GM21529 (cell line): ENCODE measurements at regions not wholly inside any gene's neighbourhood (a gene's known extent, or its start where the extent isn't known, plus 50 kb on each side); places are given as distances from the start of the nearest gene placed in this dataset.
"Not testable (repeated sequence)": the region's sequence is repeated elsewhere in the genome, so short reads cannot be mapped to it uniquely, and the experiment has no call there.

Source experiments
- ATAC-seq: cut with Tn5 transposase; IDR thresholded peaks from one replicate; pipeline ENCODE4 v1.9.1; 2021; ENCODE audit not compliant: unreplicated experiment

DNA sequence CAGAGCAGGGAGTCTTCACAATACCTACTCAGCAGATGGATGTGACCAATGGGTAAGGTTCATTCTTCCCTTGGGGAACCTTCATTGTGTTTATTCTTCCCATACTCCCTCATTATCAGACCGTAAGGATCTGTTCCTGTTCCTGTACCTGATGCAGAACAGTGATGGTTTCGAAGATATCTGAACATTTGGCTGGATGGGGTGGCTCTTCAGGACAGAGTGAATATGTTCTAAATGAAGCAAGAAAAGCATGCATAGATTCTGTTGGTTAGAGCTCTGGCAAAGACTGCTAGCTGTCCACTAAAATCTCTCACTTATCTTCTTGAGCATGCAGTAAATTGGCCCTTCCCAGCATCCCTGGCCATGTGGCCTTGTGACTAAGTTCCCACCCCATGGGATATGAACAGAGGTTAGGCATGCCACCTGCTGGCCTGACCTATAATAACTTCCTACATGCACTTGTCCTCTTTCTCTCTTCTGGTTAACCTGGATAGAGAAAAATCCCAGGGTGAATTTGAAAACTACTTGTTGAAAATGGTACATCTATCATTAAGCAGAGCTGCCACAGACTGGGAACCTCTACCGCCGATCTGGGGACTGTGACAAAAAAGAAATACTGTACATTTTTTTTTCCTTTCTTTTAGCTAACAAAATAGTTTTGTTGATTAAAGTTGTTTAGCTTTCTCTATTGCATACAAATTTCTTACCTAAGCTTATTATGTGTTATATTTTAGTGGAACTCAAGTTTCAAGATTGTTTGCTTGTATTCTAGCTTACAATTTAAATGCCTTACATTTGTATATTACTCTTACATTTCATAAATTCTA lies 60.0 kb upstream of the BANK1 start:
- ATAC-seq: peak; percentile 97

GRCh38 chr4:101727238-101727637 lies 63.3 kb upstream of the BANK1 start:
- no peak for ATAC-seq

DNA sequence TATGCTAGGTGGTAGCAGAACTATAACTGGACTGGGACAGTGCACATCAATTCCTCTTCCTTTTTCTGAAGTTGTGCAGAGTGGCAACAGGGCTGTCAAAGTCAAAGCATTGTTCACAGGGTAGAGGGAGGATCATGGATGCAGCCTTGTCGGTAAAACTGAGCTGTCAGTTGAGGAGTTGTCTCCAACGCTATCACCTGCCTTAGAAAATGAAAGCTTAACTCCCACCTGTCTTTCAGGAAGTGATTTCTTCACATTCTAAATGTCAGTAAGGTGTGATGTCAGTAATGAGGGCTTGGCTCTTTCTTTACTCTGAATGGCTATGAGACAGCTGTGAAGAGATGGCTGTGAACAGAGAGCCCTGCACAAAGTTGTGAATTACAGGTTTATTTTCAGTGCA lies 66.4 kb upstream of the BANK1 start:
- no peak for ATAC-seq

GRCh38 chr4:101718810-101719209 lies 71.7 kb upstream of the BANK1 start:
- no peak for ATAC-seq

DNA sequence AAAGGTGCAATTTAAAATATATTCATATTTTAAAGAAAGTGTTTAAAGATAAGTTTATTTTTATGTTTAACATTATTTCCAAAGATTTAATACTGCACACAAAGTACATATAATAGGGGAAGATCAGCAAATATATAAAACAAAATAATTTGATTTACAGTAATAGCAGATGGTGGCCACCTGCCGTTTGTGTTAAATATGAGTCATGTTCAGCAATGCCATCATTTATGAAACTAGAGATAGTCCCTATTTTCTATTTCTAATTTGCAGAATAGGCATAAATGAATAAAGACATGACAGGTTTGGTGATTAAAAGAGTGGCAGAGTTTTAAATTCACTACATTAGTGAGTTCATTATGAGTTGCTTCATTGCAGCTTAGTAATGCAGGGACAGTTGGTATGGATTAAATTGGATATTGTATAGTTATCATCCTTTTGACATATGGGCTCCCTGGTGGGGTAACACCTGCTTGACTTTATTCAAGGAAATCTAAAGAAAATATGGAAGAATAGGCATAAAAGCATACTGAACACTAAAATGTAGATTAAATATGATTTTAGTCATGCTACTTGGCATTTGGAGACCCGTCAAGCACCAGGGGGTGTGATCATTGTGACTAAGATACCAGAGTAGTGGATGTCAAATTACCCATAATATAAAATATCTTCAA lies 78.8 kb upstream of the BANK1 start:
- ATAC-seq: no peak

- no peak for ATAC-seq
Measured at GRCh38 chr4:101710806-101711205, 79.7 kb upstream of the BANK1 start.

GRCh38 chr4:101708293-101709039 lies 82.1 kb upstream of the BANK1 start:
- no peak for ATAC-seq

DNA sequence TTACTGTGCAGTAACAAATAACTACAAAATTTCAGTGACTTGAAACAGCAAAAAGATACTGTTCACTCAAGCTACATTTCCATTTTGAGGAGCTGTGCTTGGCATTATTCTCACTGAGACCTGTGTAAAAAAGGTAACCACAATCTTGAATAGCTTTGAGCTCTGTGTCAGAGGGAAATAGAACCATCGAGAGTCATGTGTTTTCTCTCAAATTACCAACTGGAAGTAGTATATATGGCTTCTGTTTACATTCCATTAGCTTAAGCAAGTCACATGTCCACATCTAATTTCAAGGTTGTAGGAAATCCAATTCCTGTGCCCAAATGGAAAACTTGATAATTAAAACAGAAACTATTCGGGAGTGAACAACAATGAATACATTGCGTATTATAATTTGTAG lies 82.9 kb upstream of the BANK1 start:
- no peak for ATAC-seq

GRCh38 chr4:101706535-101707057 lies 83.9 kb upstream of the BANK1 start:
- no peak for ATAC-seq

DNA sequence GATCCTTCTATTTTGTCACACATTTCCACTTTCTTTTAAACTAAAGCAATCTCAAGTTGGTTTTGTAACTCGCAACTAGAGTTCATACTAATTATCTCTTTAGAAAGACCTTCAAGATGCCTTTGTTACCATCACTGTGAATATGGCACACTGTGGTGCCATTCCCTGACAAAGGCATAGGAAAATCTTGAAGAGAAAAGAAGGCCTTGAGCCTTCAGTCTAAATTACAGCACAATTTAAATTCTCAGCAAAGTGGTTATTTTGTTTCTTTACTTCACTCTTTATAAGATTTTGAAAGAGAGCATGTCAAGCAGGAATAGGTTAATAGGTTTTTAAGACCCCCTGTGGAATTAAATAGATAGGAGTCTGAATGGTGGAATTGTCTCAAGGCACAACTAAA lies 89.0 kb upstream of the BANK1 start:
- ATAC-seq: no peak

- ATAC-seq: no peak
Measured at GRCh38 chr4:101699441-101700124, 90.9 kb upstream of the BANK1 start.

DNA sequence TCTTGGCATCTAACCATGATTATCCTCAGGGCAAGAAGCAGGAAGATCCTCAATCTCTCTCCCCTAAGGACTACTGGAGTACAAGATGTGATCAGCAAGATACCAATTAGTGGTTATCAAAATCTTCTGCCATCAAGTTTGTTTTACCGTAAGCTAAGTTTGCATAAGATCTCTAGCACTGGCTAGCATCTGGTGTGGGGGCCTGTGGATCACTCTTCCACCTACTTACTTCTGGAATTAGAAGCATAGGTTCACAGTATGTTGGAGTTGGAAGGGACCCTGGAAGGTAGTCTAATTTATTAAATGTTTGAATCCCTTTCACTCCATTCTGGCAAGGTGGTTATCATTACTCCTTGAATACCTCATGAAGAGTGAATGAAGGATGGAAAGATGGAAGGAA lies 93.3 kb upstream of the BANK1 start:
- no peak for ATAC-seq

GRCh38 chr4:101696276-101697010 lies 94.1 kb upstream of the BANK1 start:
- ATAC-seq: no peak

DNA sequence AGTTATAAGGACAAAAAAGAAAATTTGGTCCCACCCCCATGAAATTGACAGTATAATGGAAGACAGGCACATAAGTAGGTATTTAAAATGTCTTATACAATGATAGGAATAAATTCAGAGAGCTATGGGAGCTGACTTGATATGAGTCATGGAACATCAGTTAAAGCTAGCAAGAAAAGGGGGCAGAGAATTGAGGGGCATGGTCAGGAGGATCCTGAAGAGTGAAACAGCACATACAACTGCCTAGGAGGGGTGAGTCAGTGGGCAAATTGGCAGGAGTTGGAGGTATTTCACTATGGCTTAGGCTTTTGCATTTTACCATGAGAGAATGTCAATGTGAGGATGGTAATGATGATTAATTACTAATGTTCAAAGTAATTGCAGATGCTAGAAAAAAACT lies 95.4 kb upstream of the BANK1 start:
- ATAC-seq: no peak

- not testable (repeated sequence) for ATAC-seq
Measured at GRCh38 chr4:101694403-101694802, 96.1 kb upstream of the BANK1 start.

- peak; percentile 73 for ATAC-seq
Measured at GRCh38 chr4:101693842-101694398, 96.6 kb upstream of the BANK1 start.

DNA sequence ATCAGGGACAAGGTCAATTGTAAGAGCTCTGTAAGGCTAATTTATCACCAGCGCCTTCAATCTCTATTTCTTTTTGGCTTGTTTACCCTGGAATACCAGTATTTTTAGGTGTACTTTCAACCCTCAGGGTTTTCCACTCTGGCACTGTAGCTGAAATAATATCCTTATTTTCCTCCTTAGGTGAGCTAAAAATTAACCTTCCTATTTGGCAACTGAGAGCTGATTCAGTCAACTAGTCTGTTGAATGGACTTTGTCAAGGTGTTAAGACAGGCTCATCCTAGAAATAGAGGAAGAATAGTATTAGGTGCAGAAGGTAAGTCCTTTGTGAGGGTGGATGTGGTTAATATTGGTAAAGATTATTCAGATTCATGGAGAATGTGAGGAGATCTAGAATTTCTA lies 101.3 kb upstream of the BANK1 start:
- no peak for ATAC-seq

DNA sequence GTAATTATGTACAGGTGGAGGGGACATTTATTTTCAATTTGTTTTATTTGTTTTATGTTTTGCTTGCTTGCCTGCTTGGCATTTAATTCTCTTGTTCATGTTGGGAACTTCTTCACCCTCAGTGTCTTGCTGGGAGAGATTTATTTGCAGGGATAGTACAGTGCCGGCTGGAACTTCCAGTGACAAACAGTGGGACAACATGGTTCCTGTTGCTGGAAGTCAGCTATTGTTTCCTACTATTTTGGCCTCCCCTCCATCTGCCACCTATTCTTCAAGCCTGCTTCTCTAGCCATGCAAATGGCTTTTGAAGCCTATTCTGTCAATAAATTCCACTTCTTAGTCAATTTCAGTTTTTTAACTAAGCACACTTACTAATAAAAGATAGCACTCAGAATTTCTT lies 105.4 kb upstream of the BANK1 start:
- ATAC-seq: no peak

DNA sequence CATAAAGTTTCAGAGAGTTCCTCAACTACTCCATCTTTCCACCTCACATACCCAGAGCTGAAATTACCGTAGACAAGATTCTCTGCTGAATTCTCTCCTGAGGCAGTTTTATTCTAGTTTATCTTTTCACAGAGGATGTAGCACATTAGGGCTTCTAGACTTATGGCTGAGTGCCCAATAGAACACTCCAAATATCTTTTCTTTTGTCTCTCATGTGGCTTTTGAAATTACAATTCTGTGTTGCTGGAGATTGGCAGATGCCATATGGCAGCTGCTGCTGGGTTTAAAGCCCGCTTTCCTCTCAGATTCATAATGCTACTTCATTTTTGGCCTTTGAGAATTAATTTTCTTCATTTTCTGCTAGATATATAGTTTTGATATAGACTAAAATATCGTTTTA lies 107.6 kb upstream of the BANK1 start:
- ATAC-seq: no peak

DNA sequence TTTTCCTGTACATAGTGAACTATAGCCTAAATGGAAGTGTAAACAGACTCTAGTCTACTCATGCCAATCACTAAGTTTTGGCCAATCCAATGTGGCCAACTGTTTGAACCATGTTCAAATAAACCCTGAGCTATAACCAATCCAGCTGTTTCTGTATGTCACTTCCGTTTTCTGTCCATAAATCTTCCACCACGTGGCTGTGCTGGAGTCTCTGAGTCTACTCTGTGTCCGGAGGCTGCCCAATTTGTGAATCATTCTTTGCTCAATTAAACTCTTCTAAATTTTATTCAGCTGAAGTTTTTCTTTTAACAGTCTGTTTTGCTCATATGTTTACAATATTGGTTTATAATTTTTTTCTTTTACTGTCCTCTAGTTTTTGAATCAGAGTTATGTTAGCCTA lies 112.3 kb upstream of the BANK1 start:
- no peak for ATAC-seq
